ENCODE measurements at regions not wholly inside any gene's neighbourhood (a gene's known extent, or its start where the extent isn't known, plus 50 kb on each side); places are given as distances from the start of the nearest gene placed in this dataset.

DNA sequence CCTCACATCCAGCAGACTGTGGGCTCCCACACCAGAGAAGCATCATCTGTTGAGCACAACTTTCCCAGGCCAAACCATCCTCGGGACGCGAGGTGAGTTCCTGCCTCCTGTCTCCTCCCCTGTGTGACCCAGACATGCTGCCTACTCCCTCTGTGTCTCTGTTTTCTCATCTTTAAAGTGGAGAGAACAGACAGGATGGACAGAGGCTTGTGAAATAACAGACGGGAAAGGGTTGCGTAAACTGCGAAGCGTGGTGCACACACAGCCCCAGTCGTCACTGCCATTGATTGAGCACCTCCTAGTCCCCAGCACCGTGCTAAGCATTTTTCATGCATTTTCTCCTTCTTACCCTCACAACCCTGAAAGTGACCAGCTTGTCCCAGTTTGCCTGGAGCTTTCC is 52.1 kb upstream of the LMX1B start (continued):
- TF ChIP-seq GABPA (IDR thresholded peaks at IDR 0.05 in 1 of 2, conservative IDR thresholded peaks at IDR 0.05 in 1 of 2), result no peak
- TF ChIP-seq RAD21 (IDR thresholded peaks at IDR 0.05), result no peak
- TF ChIP-seq, protein P1, sequence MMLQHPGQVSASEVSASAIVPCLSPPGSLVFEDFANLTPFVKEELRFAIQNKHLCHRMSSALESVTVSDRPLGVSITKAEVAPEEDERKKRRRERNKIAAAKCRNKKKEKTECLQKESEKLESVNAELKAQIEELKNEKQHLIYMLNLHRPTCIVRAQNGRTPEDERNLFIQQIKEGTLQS (IDR thresholded peaks at IDR 0.05), result no peak
- no peak for TF ChIP-seq JUND (IDR thresholded peaks at IDR 0.05)
- TF ChIP-seq FOXA1 (IDR thresholded peaks at IDR 0.05), result no peak
- TF ChIP-seq FOXA2 (IDR thresholded peaks at IDR 0.05), result no peak

- Histone ChIP-seq H3K27ac (ENCODE audit: low read depth in 1 of 2, low read length in 2 of 2) (no peak overlapping the region), H3K9me3 (ENCODE audit: control insufficient read depth in 4 of 4, low read length in 3 of 4) (no peaks in the 10 kb centered on the region), H3K9ac (ENCODE audit: low read depth in 1 of 2, low read length in 2 of 2) (no peak overlapping the region), H3K36me3 (ENCODE audit: control insufficient read depth in 4 of 4, insufficient read depth in 3 of 4, low read depth in 1 of 4, low read length in 3 of 4) (no peaks in the 10 kb centered on the region), H3K4me1 (ENCODE audit: control insufficient read depth in 4 of 4, insufficient read depth in 4 of 4, low read length in 3 of 4) (no peaks in the 10 kb centered on the region), H3K27me3 (ENCODE audit: control insufficient read depth in 4 of 4, insufficient read depth in 4 of 4, low read length in 3 of 4) (peaks cover 0 to 7% (median 3%) of the 10 kb centered on the region in 4 donors), H3K4me3 (ENCODE audit: low read depth in 1 of 3, low read length in 3 of 3) (no peak overlapping the region)
- no peak for DNase-seq (ENCODE audit: low spot score)
- 77% methylated on average over 4 of the region's 4 CpGs for WGBS
- TF ChIP-seq JUND (IDR thresholded peaks at IDR 0.05) (no peak), TAF1 (conservative IDR thresholded peaks at IDR 0.05) (no peak), MAX (IDR thresholded peaks at IDR 0.05) (no peak), HNF4A (conservative IDR thresholded peaks at IDR 0.05) (no peak), YY1 (IDR thresholded peaks at IDR 0.05) (no peak), CTCF (IDR thresholded peaks at IDR 0.05; ENCODE audit: low read depth, low read length, missing input control) (no peak), FOXA2 (IDR thresholded peaks at IDR 0.05) (no peak), FOXA1 (IDR thresholded peaks at IDR 0.05) (no peak)
- TF ChIP-seq, protein P1 (IDR thresholded peaks at IDR 0.05), result no peak
Observed at GRCh38 chr9:126563556-126563955, 50.2 kb upstream of the LMX1B start.
